Left ventricle myocardium inferior (tissue), 1 donor: ENCODE measurements at regions not wholly inside any gene's neighbourhood (a gene's known extent, or its start where the extent isn't known, plus 50 kb on each side); places are given as distances from the start of the nearest gene placed in this dataset.

Source experiments
- DNase-seq: peaks from one replicate; pipeline ENCODE4 v3.0.0-alpha.2; 2020
- H3K27ac ChIP-seq: fragments of 200-600 bp; replicated peaks from 2 replicates; pipeline ENCODE4 v1.8.0; 2021
- H3K27me3 ChIP-seq: fragments of 200-600 bp; 2 replicates; pipeline ENCODE4 v1.8.0; 2021; ENCODE audit warnings: low read depth
- H3K36me3 ChIP-seq: fragments of 200-600 bp; 2 replicates; pipeline ENCODE4 v1.8.0; 2021
- H3K4me1 ChIP-seq: fragments of 200-600 bp; 2 replicates; pipeline ENCODE4 v1.8.0; 2021
- H3K4me3 ChIP-seq: fragments of 200-600 bp; 2 replicates; pipeline ENCODE4 v1.8.0; 2021; ENCODE audit warnings: mild to moderate bottlenecking, moderate library complexity
- H3K9me3 ChIP-seq: fragments of 200-600 bp; replicated peaks from 2 replicates; pipeline ENCODE4 v1.8.0; 2021
- CTCF ChIP-seq: fragments of 200-600 bp; IDR thresholded peaks from 2 replicates; pipeline ENCODE4 v1.8.0; 2021; ENCODE audit warnings: antibody characterized with exemption, mild to moderate bottlenecking, borderline replicate concordance
- intact Hi-C: fragments of 100-400 bp; cut with micrococcal nuclease; formaldehyde crosslinking; loops from one replicate; pipeline ENCODE4 v1.11.0; 2022
- donor health status: DM: no; HTN: yes; CAD: no; lungs with severe emphysema.

- H3K4me1 ChIP-seq = peaks cover 32% of the 10 kb centered on the region
- H3K27me3 ChIP-seq = no peaks in the 10 kb centered on the region
- no peak overlapping the region for H3K4me3 ChIP-seq
- peak overlapping the region; percentile 74 for H3K27ac ChIP-seq
- intact Hi-C loops = no loop called here
- no peak for DNase-seq
- no peaks in the 10 kb centered on the region for H3K36me3 ChIP-seq
- no peak for TF ChIP-seq CTCF
- H3K9me3 ChIP-seq = peaks cover 15% of the 10 kb centered on the region
Observed at GRCh38 chr7:41046776-41047175, 656.1 kb downstream of the INHBA start.

- H3K4me1 ChIP-seq = peaks cover 32% of the 10 kb centered on the region
- H3K27me3 ChIP-seq = no peaks in the 10 kb centered on the region
- H3K4me3 ChIP-seq = no peak overlapping the region
- H3K36me3 ChIP-seq = no peaks in the 10 kb centered on the region
- H3K27ac ChIP-seq = peak overlapping the region; percentile 74
- no peak for TF ChIP-seq CTCF
- H3K9me3 ChIP-seq = peaks cover 15% of the 10 kb centered on the region
- intact Hi-C loops = no loop called here
- peak; percentile 40 for DNase-seq
Observed at GRCh38 chr7:41046221-41046761, 656.6 kb downstream of the INHBA start.

GRCh38 chr7:41045556-41046123 lies 657.2 kb downstream of the INHBA start:
- Histone ChIP-seq H3K4me3 (no peak overlapping the region), H3K9me3 (peaks cover 15% of the 10 kb centered on the region), H3K27ac (peak overlapping the region; percentile 74), H3K27me3 (no peaks in the 10 kb centered on the region), H3K36me3 (no peaks in the 10 kb centered on the region), H3K4me1 (peaks cover 32% of the 10 kb centered on the region)
- no peak for DNase-seq
- TF ChIP-seq CTCF = no peak
- intact Hi-C loops = no loop called here

GRCh38 chr7:41039981-41040380 lies 662.9 kb downstream of the INHBA start:
- DNase-seq = no peak
- TF ChIP-seq CTCF = no peak
- intact Hi-C loops = no loop called here
- H3K4me3 ChIP-seq = no peak overlapping the region
- H3K27me3 ChIP-seq = no peaks in the 10 kb centered on the region
- H3K36me3 ChIP-seq = no peaks in the 10 kb centered on the region
- no peaks in the 10 kb centered on the region for H3K4me1 ChIP-seq
- peaks cover 15% of the 10 kb centered on the region for H3K9me3 ChIP-seq
- H3K27ac ChIP-seq = no peak overlapping the region

- Histone ChIP-seq H3K36me3 (no peaks in the 10 kb centered on the region), H3K4me3 (no peak overlapping the region), H3K27me3 (no peaks in the 10 kb centered on the region), H3K27ac (no peak overlapping the region), H3K4me1 (no peaks in the 10 kb centered on the region), H3K9me3 (peaks cover 15% of the 10 kb centered on the region)
- no peak for TF ChIP-seq CTCF
- intact Hi-C loops = no loop called here
- no peak for DNase-seq
Observed at GRCh38 chr7:41039386-41039953, 663.4 kb downstream of the INHBA start.
